ENCODE measurements at regions not wholly inside any gene's neighbourhood (a gene's known extent, or its start where the extent isn't known, plus 50 kb on each side); places are given as distances from the start of the nearest gene placed in this dataset.

DNA sequence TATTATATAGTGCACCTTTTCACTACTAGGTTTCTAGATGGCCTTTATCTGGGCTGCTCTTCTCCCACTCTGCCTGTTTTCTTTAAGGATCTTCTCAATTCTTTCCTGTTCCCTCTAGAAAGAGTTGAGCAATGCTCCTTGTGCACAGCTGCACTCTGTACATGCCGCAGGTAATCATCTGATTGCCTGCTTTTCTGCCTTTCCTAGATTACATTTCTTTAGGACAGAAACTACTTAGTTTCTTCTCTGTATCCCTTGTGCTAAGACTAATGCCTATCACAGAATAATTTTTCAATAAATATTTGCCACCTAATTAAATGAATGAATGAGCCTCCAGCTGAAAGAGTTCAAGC, 802.4 kb upstream of the ID2 start:
- H3K27ac Mint-ChIP-seq (ENCODE audit: unreplicated experiment): no peak overlapping the region
- H3K4me1 Mint-ChIP-seq (ENCODE audit: unreplicated experiment): no peaks in the 10 kb centered on the region
- H3K4me3 Mint-ChIP-seq (ENCODE audit: unreplicated experiment): no peak overlapping the region
- TF ChIP-seq, protein P1, sequence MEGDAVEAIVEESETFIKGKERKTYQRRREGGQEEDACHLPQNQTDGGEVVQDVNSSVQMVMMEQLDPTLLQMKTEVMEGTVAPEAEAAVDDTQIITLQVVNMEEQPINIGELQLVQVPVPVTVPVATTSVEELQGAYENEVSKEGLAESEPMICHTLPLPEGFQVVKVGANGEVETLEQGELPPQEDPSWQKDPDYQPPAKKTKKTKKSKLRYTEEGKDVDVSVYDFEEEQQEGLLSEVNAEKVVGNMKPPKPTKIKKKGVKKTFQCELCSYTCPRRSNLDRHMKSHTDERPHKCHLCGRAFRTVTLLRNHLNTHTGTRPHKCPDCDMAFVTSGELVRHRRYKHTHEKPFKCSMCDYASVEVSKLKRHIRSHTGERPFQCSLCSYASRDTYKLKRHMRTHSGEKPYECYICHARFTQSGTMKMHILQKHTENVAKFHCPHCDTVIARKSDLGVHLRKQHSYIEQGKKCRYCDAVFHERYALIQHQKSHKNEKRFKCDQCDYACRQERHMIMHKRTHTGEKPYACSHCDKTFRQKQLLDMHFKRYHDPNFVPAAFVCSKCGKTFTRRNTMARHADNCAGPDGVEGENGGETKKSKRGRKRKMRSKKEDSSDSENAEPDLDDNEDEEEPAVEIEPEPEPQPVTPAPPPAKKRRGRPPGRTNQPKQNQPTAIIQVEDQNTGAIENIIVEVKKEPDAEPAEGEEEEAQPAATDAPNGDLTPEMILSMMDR (IDR thresholded peaks at IDR 0.05): no peak
- no peaks in the 10 kb centered on the region for H3K9me3 Mint-ChIP-seq (ENCODE audit: unreplicated experiment)
- peaks cover 3% of the 10 kb centered on the region for H3K27me3 Mint-ChIP-seq (ENCODE audit: unreplicated experiment)
- H3K36me3 Mint-ChIP-seq (ENCODE audit: unreplicated experiment): no peaks in the 10 kb centered on the region
- no peak for DNase-seq (ENCODE audit: extremely low spot score, unreplicated experiment)

DNA sequence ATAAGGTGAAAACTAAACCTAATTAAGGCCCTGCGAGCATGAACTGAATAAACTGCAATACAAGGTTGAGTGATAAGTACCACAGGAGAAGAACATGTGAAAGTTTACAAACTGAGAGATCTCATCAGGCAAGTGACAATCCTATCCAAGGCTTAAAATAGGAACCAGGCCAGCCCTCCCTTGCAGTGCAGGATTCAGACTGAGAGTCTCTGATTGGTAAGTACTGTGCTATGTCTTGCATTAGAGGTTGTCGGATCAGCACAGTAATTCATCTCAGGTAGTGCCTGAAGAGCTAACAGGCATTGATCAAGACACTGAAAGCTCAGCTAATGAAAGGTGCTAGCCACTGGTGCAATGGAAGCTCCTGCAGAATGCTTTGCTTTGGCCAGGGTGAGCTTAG, 801.7 kb upstream of the ID2 start:
- Mint-ChIP-seq H3K27ac (ENCODE audit: unreplicated experiment) (no peak overlapping the region), H3K9me3 (ENCODE audit: unreplicated experiment) (no peaks in the 10 kb centered on the region), H3K27me3 (ENCODE audit: unreplicated experiment) (peaks cover 3% of the 10 kb centered on the region), H3K4me3 (ENCODE audit: unreplicated experiment) (no peak overlapping the region), H3K4me1 (ENCODE audit: unreplicated experiment) (no peaks in the 10 kb centered on the region), H3K36me3 (ENCODE audit: unreplicated experiment) (no peaks in the 10 kb centered on the region)
- no peak for DNase-seq (ENCODE audit: extremely low spot score, unreplicated experiment)
- TF ChIP-seq, protein P1 (IDR thresholded peaks at IDR 0.05): no peak

DNA sequence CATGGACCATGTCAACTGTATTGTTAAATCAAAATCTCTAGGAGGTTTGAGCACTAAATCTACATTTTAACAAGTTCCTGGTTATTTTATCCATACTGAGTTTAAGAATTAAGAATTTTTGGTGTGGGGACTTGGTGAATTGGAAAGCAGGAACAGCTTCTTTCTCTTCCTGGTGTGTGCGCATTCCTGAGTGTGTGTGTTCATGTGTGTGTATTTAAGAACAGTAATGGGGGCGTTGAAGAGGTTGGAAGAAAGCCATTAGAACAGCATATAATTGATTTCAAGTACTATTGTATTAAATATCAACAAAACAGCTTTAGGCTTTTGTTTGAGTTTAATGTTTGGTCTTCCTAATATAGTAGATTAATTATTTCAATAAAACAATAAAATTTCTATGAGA, 801.3 kb upstream of the ID2 start:
- no peak overlapping the region for H3K4me3 Mint-ChIP-seq (ENCODE audit: unreplicated experiment)
- TF ChIP-seq, protein P1 (IDR thresholded peaks at IDR 0.05): no peak
- no peaks in the 10 kb centered on the region for H3K36me3 Mint-ChIP-seq (ENCODE audit: unreplicated experiment)
- H3K27ac Mint-ChIP-seq (ENCODE audit: unreplicated experiment): no peak overlapping the region
- peaks cover 3% of the 10 kb centered on the region for H3K27me3 Mint-ChIP-seq (ENCODE audit: unreplicated experiment)
- DNase-seq (ENCODE audit: extremely low spot score, unreplicated experiment): no peak
- H3K9me3 Mint-ChIP-seq (ENCODE audit: unreplicated experiment): no peaks in the 10 kb centered on the region
- no peaks in the 10 kb centered on the region for H3K4me1 Mint-ChIP-seq (ENCODE audit: unreplicated experiment)

DNA sequence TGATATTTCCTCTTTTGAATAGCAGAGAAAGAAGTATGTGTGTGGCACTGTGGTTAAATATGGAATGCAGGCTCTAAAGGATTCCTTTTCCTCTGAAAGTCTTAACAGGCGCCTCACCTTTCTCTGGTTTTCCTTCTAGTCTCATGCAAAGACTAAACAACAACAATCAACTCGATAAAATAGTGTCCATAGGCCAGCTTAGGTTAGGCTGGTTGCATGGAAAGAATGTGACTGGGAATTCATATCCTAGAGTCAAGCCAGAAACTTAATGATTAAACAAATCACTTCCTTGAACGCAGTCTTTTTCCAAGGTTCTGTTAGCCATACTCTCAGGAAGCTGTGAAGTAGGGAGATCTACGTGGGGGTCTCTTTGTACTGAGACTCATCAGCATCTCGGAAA, 800.8 kb upstream of the ID2 start:
- H3K27ac Mint-ChIP-seq (ENCODE audit: unreplicated experiment): no peak overlapping the region
- DNase-seq (ENCODE audit: extremely low spot score, unreplicated experiment): no peak
- H3K27me3 Mint-ChIP-seq (ENCODE audit: unreplicated experiment): peaks cover 3% of the 10 kb centered on the region
- H3K36me3 Mint-ChIP-seq (ENCODE audit: unreplicated experiment): no peaks in the 10 kb centered on the region
- H3K4me1 Mint-ChIP-seq (ENCODE audit: unreplicated experiment): no peaks in the 10 kb centered on the region
- H3K4me3 Mint-ChIP-seq (ENCODE audit: unreplicated experiment): no peak overlapping the region
- no peaks in the 10 kb centered on the region for H3K9me3 Mint-ChIP-seq (ENCODE audit: unreplicated experiment)
- TF ChIP-seq, protein P1 (IDR thresholded peaks at IDR 0.05): no peak

DNA sequence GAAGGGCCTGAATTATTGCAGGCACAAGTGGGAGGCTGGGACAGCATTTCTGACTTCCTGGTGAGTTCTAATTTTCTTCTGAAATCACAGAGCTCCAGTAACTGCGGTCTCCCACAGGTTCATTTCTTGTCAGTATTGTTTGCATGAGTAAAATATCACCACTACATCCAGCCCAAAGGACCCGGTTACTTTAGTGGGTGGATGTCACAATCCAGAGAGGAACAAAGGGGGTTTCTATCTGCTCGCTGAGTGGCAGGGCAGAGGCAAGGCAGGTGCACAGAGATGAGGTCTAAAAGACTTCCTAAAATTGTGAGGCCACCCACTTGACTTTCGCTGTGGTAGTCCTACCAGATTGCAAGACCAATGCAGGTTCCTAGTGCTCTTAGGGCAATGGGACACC, 800.4 kb upstream of the ID2 start:
- no peak for DNase-seq (ENCODE audit: extremely low spot score, unreplicated experiment)
- H3K36me3 Mint-ChIP-seq (ENCODE audit: unreplicated experiment): no peaks in the 10 kb centered on the region
- H3K4me3 Mint-ChIP-seq (ENCODE audit: unreplicated experiment): no peak overlapping the region
- H3K9me3 Mint-ChIP-seq (ENCODE audit: unreplicated experiment): no peaks in the 10 kb centered on the region
- H3K4me1 Mint-ChIP-seq (ENCODE audit: unreplicated experiment): no peaks in the 10 kb centered on the region
- H3K27ac Mint-ChIP-seq (ENCODE audit: unreplicated experiment): no peak overlapping the region
- peaks cover 3% of the 10 kb centered on the region for H3K27me3 Mint-ChIP-seq (ENCODE audit: unreplicated experiment)
- TF ChIP-seq, protein P1 (IDR thresholded peaks at IDR 0.05): no peak
